Left ventricle myocardium inferior (tissue), 1 donor: ENCODE measurements at regions not wholly inside any gene's neighbourhood (a gene's known extent, or its start where the extent isn't known, plus 50 kb on each side); places are given as distances from the start of the nearest gene placed in this dataset.

Experiments used
- DNase-seq: peaks from one replicate; pipeline ENCODE4 v3.0.0-alpha.2; 2020
- H3K27ac ChIP-seq: fragments of 200-600 bp; replicated peaks from 2 replicates; pipeline ENCODE4 v1.8.0; 2021
- H3K27me3 ChIP-seq: fragments of 200-600 bp; 2 replicates; pipeline ENCODE4 v1.8.0; 2021; ENCODE audit warnings: low read depth
- H3K36me3 ChIP-seq: fragments of 200-600 bp; 2 replicates; pipeline ENCODE4 v1.8.0; 2021
- H3K4me1 ChIP-seq: fragments of 200-600 bp; 2 replicates; pipeline ENCODE4 v1.8.0; 2021
- H3K4me3 ChIP-seq: fragments of 200-600 bp; 2 replicates; pipeline ENCODE4 v1.8.0; 2021; ENCODE audit warnings: mild to moderate bottlenecking, moderate library complexity
- H3K9me3 ChIP-seq: fragments of 200-600 bp; replicated peaks from 2 replicates; pipeline ENCODE4 v1.8.0; 2021
- intact Hi-C: fragments of 100-400 bp; cut with micrococcal nuclease; formaldehyde crosslinking; loops from one replicate; pipeline ENCODE4 v1.11.0; 2022
- TF ChIP-seq, protein P1 (sequence below): fragments of 200-600 bp; IDR thresholded peaks from 2 replicates; pipeline ENCODE4 v1.8.0; 2021; ENCODE audit warnings: antibody characterized with exemption, mild to moderate bottlenecking, borderline replicate concordance
- donor health status: DM: no; HTN: yes; CAD: no; lungs with severe emphysema.

DNA sequence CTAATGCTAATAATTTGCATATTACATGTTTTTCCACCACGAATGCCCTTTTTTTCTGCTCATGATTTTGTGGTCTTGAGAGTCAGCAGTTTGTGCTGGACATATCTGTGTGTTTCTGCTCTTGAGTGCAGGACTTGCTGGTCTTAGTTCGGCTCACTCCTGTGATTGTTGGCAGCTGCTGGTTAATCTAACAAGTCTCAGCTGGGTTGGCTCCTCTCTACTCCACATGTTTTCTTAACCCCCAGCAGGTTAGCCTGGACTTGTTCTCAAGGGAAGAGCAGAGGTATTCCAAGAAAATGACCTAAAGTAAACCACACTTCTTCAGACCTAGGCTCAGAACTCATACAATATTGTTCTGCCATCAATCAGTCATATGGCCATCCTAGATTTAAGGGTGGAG, 1238.9 kb downstream of the XPNPEP1 start:
- no peak for DNase-seq
- no peaks in the 10 kb centered on the region for H3K27me3 ChIP-seq
- TF ChIP-seq, protein P1, sequence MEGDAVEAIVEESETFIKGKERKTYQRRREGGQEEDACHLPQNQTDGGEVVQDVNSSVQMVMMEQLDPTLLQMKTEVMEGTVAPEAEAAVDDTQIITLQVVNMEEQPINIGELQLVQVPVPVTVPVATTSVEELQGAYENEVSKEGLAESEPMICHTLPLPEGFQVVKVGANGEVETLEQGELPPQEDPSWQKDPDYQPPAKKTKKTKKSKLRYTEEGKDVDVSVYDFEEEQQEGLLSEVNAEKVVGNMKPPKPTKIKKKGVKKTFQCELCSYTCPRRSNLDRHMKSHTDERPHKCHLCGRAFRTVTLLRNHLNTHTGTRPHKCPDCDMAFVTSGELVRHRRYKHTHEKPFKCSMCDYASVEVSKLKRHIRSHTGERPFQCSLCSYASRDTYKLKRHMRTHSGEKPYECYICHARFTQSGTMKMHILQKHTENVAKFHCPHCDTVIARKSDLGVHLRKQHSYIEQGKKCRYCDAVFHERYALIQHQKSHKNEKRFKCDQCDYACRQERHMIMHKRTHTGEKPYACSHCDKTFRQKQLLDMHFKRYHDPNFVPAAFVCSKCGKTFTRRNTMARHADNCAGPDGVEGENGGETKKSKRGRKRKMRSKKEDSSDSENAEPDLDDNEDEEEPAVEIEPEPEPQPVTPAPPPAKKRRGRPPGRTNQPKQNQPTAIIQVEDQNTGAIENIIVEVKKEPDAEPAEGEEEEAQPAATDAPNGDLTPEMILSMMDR = no peak
- no peaks in the 10 kb centered on the region for H3K4me1 ChIP-seq
- no peak overlapping the region for H3K4me3 ChIP-seq
- H3K27ac ChIP-seq = no peak overlapping the region
- peaks cover 6% of the 10 kb centered on the region for H3K9me3 ChIP-seq
- H3K36me3 ChIP-seq = no peaks in the 10 kb centered on the region
- intact Hi-C loops = no loop called here

DNA sequence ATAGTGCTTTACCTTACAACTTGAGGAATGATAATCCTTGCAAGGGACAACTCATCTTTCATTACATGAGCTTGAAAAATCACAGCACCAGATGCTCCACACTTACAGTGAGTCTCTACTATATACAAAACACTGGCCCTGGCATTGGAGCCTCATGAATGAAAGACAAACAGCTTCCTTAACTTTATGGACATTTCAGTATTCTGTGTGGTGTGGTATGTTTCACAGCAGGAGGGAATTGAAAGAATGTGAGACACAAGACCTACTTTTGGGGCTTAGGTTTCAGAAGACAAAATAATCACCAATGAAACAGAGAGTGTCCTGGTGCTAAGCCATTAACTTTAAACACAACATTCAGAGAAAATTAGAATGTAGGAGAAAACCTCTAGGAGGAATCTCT, 1249.6 kb downstream of the XPNPEP1 start:
- Histone ChIP-seq H3K27ac (no peak overlapping the region), H3K4me1 (no peaks in the 10 kb centered on the region), H3K27me3 (no peaks in the 10 kb centered on the region), H3K9me3 (no peaks in the 10 kb centered on the region), H3K36me3 (no peaks in the 10 kb centered on the region), H3K4me3 (no peak overlapping the region)
- DNase-seq = no peak
- intact Hi-C loops = no loop called here
- TF ChIP-seq, protein P1 = no peak

DNA sequence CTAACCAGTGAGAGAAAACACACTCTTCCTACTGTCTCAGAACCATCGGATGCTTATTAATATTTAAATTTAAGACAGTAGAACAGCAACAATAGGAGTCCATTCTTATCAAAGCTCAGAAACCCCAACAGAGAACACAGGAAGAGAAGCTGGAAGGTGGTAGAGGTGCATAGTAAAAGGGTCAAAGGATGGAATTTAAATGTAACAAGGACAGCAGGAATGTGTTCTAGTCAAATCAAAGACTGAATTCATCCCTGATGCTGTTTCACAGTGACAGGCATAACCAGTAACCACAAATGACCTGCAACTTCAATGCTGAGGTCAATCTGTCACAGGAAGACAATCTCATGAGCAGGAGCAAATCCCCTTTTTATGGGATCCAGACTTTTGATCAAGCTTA, 1259.7 kb downstream of the XPNPEP1 start:
- no peaks in the 10 kb centered on the region for H3K9me3 ChIP-seq
- H3K36me3 ChIP-seq = no peaks in the 10 kb centered on the region
- DNase-seq = no peak
- H3K27me3 ChIP-seq = no peaks in the 10 kb centered on the region
- H3K4me1 ChIP-seq = no peaks in the 10 kb centered on the region
- no peak overlapping the region for H3K27ac ChIP-seq
- TF ChIP-seq, protein P1 = no peak
- intact Hi-C loops = no loop called here
- H3K4me3 ChIP-seq = no peak overlapping the region

DNA sequence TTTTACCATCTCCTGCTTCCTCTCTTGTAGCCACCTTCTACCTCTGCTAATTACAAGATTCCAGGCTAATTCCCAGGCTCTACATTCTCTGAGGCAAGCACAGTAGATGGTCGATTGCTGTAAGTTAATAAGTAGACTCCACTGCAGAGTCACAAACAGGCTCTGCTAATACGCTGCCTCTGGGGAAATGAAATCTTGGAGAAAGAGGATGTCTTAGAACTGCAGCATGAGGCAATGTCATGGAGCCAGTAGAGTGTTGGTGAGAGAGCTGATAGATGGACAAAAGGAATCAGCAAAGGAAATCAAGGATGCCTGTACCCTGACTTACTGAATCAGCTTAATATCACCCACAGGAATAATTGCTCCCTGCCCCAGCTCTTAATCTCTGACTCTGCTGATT, 1260.3 kb downstream of the XPNPEP1 start:
- DNase-seq = no peak
- intact Hi-C loops = no loop called here
- no peaks in the 10 kb centered on the region for H3K9me3 ChIP-seq
- H3K27me3 ChIP-seq = no peaks in the 10 kb centered on the region
- TF ChIP-seq, protein P1 = no peak
- H3K27ac ChIP-seq = no peak overlapping the region
- H3K4me3 ChIP-seq = no peak overlapping the region
- no peaks in the 10 kb centered on the region for H3K4me1 ChIP-seq
- H3K36me3 ChIP-seq = no peaks in the 10 kb centered on the region

DNA sequence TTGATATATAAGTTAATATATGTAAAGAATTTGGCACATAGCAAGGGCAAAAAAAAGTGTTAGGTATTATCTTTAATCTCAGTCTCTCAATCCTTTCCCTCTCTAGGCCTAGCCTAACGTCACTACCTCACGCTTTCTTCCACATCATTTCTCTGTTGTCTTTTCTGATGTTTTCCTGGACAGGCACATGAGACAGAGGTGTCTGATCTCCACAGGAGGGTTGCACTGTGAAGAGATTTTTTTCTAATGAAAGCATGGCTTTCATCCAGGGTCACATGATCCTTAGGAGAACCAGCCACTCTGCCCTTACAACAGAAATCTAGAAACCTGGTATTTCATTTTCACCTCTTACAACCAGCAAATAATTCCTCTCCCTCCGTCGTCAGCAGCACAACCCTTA, 1268.3 kb downstream of the XPNPEP1 start:
- Histone ChIP-seq H3K9me3 (no peaks in the 10 kb centered on the region), H3K4me1 (no peaks in the 10 kb centered on the region), H3K27me3 (no peaks in the 10 kb centered on the region), H3K27ac (no peak overlapping the region), H3K4me3 (no peak overlapping the region), H3K36me3 (no peaks in the 10 kb centered on the region)
- intact Hi-C loops = no loop called here
- DNase-seq = no peak
- TF ChIP-seq, protein P1 = no peak

DNA sequence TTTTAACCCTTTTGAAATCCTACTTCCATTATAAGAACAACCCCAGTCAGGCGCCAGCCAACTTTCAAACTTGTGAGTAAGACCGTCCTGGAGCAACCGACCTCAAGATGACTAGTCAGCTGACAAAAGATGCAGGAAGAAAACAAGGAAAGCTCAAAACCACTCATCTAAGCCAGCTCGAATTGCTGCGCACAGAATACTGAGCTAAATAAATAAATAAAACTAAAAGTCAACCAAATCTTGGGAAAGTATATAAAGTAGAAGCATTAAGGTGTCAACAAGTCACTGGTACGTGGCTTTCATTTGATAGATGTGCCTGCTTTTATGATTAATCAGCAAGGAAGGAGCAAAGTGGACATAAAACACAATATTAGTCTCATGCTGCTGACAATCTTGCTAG, 1269.8 kb downstream of the XPNPEP1 start:
- DNase-seq = no peak
- Histone ChIP-seq H3K27me3 (no peaks in the 10 kb centered on the region), H3K9me3 (no peaks in the 10 kb centered on the region), H3K4me3 (no peak overlapping the region), H3K27ac (no peak overlapping the region), H3K36me3 (no peaks in the 10 kb centered on the region), H3K4me1 (no peaks in the 10 kb centered on the region)
- intact Hi-C loops = no loop called here
- TF ChIP-seq, protein P1 = no peak
